ENCODE measurements at regions not wholly inside any gene's neighbourhood (a gene's known extent, or its start where the extent isn't known, plus 50 kb on each side); places are given as distances from the start of the nearest gene placed in this dataset.
A peak's percentile ranks its signal among the peaks of the same experiment; 100 is the strongest.

DNA sequence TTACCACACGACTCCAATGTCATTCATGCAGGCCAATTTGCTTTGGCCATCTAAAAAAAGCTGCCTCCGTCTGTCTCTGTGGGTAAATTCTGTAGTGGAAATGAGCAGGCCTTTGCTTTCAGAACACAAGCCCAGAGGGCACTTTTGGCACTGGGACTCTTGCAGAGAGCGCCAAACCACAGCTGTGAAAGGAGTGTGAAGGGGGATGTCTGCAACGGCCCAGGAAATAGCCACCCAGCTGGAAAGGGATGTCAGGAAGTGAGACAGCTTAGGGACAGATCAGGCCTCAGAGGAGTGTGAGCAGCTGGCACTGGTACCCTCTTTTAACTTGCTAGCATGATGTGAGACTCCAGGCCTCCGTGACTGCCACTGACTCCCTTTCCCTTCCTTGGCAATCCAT is 152.4 kb downstream of the DKK1 start:
- Histone ChIP-seq H3K4me3 (replicated peaks in 1 of 2; ENCODE audit: low read depth in 1 of 2, low read length in 2 of 2) (no peak overlapping the region), H3K27me3 (ENCODE audit: insufficient read depth, low read length) (no peaks in the 10 kb centered on the region), H4K20me1 (ENCODE audit: insufficient read depth) (no peaks in the 10 kb centered on the region), H3K9me3 (ENCODE audit: control insufficient read depth in 1 of 2, insufficient read depth in 1 of 2, low read depth in 1 of 2, low read length in 2 of 2) (no peaks in the 10 kb centered on the region), H3K9me2 (ENCODE audit: insufficient read depth) (no peaks in the 10 kb centered on the region), H3K4me1 (ENCODE audit: control insufficient read depth in 1 of 2, insufficient read depth in 2 of 2, low read length in 2 of 2) (peaks cover 0 to 5% of the 10 kb centered on the region in 2 experiments; a peak in 1 of 4 replicates), H2AFZ (ENCODE audit: low read depth, low read length, poor library complexity, severe bottlenecking) (no peak overlapping the region), H3K27ac (ENCODE audit: low read depth, low read length) (no peak overlapping the region), H3K4me2 (ENCODE audit: low read length) (no peak overlapping the region), H3K79me2 (ENCODE audit: insufficient read depth, low read length) (no peaks in the 10 kb centered on the region), H3K9ac (ENCODE audit: low read length) (no peak overlapping the region), H3K36me3 (ENCODE audit: control insufficient read depth in 1 of 2, insufficient read depth in 2 of 2, low read length in 2 of 2) (no peaks in the 10 kb centered on the region)
- BruUV-seq (replicated peaks) = no TSS peak
- RAD21 ChIA-PET (ENCODE audit: low non-redundant PET in 1 of 2, low total read pairs in 2 of 2, uncharacterized antibody in 2 of 2, unreplicated experiment in 2 of 2) = no interaction called here
- CTCF ChIA-PET = no interaction called here
- DNase-seq (ENCODE audit: low read depth, low spot score) = no peak
- ATAC-seq = no peak
- intact Hi-C loops (cut with micrococcal nuclease) = no loop called here
- no peak for TF ChIP-seq CEBPB (IDR thresholded peaks at IDR 0.05; ENCODE audit: low read depth)
- 0 out of 2 replicates have a peak, but pooled peaks have one; percentile 24 for TF ChIP-seq ZFX (IDR thresholded peaks at IDR 0.05)
- POLR2A ChIA-PET = no interaction called here

- Histone ChIP-seq H3K27ac (ENCODE audit: low read depth, low read length) (no peak overlapping the region), H3K36me3 (ENCODE audit: control insufficient read depth in 1 of 2, insufficient read depth in 2 of 2, low read length in 2 of 2) (no peaks in the 10 kb centered on the region), H3K4me3 (replicated peaks in 1 of 2; ENCODE audit: low read depth in 1 of 2, low read length in 2 of 2) (no peak overlapping the region), H2AFZ (ENCODE audit: low read depth, low read length, poor library complexity, severe bottlenecking) (no peak overlapping the region), H3K9ac (ENCODE audit: low read length) (no peak overlapping the region), H4K20me1 (ENCODE audit: insufficient read depth) (no peaks in the 10 kb centered on the region), H3K79me2 (ENCODE audit: insufficient read depth, low read length) (no peaks in the 10 kb centered on the region), H3K27me3 (ENCODE audit: insufficient read depth, low read length) (no peaks in the 10 kb centered on the region), H3K9me3 (ENCODE audit: control insufficient read depth in 1 of 2, insufficient read depth in 1 of 2, low read depth in 1 of 2, low read length in 2 of 2) (no peaks in the 10 kb centered on the region), H3K9me2 (ENCODE audit: insufficient read depth) (no peaks in the 10 kb centered on the region), H3K4me1 (ENCODE audit: control insufficient read depth in 1 of 2, insufficient read depth in 2 of 2, low read length in 2 of 2) (no peaks in the 10 kb centered on the region; a peak in 1 of 4 replicates), H3K4me2 (ENCODE audit: low read length) (no peak overlapping the region)
- no peak for DNase-seq (ENCODE audit: low read depth, low spot score)
- BruUV-seq (replicated peaks) = no TSS peak
- TF ChIP-seq CTCF (IDR thresholded peaks at IDR 0.05 in 2 of 3, conservative IDR thresholded peaks at IDR 0.05 in 1 of 3; ENCODE audit: borderline replicate concordance in 1 of 3, insufficient read depth in 1 of 3, low read depth in 2 of 3, low read length in 2 of 3) (no peak), EZH2phosphoT487 (IDR thresholded peaks at IDR 0.05; ENCODE audit: borderline replicate concordance) (no peak), CEBPB (IDR thresholded peaks at IDR 0.05; ENCODE audit: low read depth) (no peak)
- intact Hi-C loops (cut with micrococcal nuclease) = no loop called here
- ChIA-PET RAD21 (ENCODE audit: low non-redundant PET in 1 of 2, low total read pairs in 2 of 2, uncharacterized antibody in 2 of 2, unreplicated experiment in 2 of 2) (no interaction called here), CTCF (no interaction called here), POLR2A (no interaction called here)
- ATAC-seq = no peak
These were observed 156.1 kb downstream of the DKK1 start for GRCh38 chr10:52469970-52470705.

Data from HCT116 (cell line).